ENCODE measurements at regions not wholly inside any gene's neighbourhood (a gene's known extent, or its start where the extent isn't known, plus 50 kb on each side); places are given as distances from the start of the nearest gene placed in this dataset.

DNA sequence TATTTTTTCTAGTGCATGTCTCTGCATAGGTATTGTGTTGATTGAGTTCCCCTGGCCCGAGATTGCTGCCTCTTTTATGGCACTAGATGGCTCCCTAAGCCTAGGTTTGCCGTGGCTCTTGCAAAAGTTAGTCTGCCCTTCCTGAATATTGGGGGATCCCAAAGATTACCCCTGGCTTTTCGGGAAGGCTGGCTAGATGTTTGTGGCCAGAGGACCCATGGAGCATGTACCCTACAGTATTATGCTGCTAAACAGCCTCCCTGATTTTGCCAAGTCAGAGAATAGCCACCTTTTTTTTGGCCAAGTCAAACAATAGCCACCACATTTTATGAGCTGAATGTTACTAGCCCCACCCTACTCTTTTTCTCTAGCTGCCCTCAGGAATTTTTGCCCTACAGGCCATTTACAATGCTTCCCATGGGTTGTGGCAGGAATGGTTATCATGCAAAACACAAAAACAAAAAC lies 343.2 kb downstream of the OLFM3 start:
- peaks cover 13% of the 10 kb centered on the region for H3K9me3 ChIP-seq (ENCODE audit: low read length)
- FAIRE-seq: no peak
- H3K36me3 ChIP-seq (replicated peaks in 1 of 2; ENCODE audit: control insufficient read depth in 1 of 2, insufficient read depth in 2 of 2, low read length in 2 of 2): no peaks in the 10 kb centered on the region
- no peak for DNase-seq (ENCODE audit: low spot score)
- BruUV-seq (replicated peaks): no TSS peak
- no peak for ATAC-seq
- no peak overlapping the region for H3K4me2 ChIP-seq (ENCODE audit: low read depth, low read length)
- H3K4me3 ChIP-seq (replicated peaks in 1 of 3; ENCODE audit: insufficient read depth in 1 of 3, low read depth in 2 of 3, low read length in 3 of 3): no peak overlapping the region
- POLR2A ChIA-PET: no interaction called here
- no peak overlapping the region for H3K9ac ChIP-seq (ENCODE audit: insufficient read depth, low read depth, low read length)
- in situ Hi-C loops (cut with HindIII; ENCODE audit: extremely low pct_ligation_motif_present, low pct_unique_long_range_greater_than_20kb) (no loop called here), intact Hi-C loops (cut with micrococcal nuclease; ENCODE audit: unreplicated experiment) (loop anchor here (2.0 kb wide), 1 partner anchor 781 kb away; no protein-coding TSS in a partner anchor)
- no peaks in the 10 kb centered on the region for H4K20me1 ChIP-seq (ENCODE audit: insufficient read depth, low read length)
- CTCF ChIA-PET (ENCODE audit: low intra/inter-chr PET ratio, low total read pairs): no interaction called here
- H3K27ac ChIP-seq (ENCODE audit: extremely low read length, insufficient read depth, low read length): no peak overlapping the region
- TF ChIP-seq IKZF4 (CRISPR knock-in tag; IDR thresholded peaks at IDR 0.05; ENCODE audit: borderline replicate concordance, low read depth, not compliant biosample characterization): no peak
- TF ChIP-seq, protein P1, sequence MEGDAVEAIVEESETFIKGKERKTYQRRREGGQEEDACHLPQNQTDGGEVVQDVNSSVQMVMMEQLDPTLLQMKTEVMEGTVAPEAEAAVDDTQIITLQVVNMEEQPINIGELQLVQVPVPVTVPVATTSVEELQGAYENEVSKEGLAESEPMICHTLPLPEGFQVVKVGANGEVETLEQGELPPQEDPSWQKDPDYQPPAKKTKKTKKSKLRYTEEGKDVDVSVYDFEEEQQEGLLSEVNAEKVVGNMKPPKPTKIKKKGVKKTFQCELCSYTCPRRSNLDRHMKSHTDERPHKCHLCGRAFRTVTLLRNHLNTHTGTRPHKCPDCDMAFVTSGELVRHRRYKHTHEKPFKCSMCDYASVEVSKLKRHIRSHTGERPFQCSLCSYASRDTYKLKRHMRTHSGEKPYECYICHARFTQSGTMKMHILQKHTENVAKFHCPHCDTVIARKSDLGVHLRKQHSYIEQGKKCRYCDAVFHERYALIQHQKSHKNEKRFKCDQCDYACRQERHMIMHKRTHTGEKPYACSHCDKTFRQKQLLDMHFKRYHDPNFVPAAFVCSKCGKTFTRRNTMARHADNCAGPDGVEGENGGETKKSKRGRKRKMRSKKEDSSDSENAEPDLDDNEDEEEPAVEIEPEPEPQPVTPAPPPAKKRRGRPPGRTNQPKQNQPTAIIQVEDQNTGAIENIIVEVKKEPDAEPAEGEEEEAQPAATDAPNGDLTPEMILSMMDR (CRISPR knock-in tag; IDR thresholded peaks at IDR 0.05): peak; percentile 56
- TF ChIP-seq STAG1 (CRISPR knock-in tag; IDR thresholded peaks at IDR 0.05): peak; percentile 65
- no peaks in the 10 kb centered on the region for H3K27me3 ChIP-seq (ENCODE audit: control insufficient read depth in 1 of 2, insufficient read depth in 2 of 2, low read length in 2 of 2)
- H3K79me2 ChIP-seq (ENCODE audit: insufficient read depth, low read length): no peaks in the 10 kb centered on the region
- no peaks in the 10 kb centered on the region for H3K4me1 ChIP-seq (ENCODE audit: insufficient read depth, low read length)
- H2AFZ ChIP-seq (ENCODE audit: low read length): no peak overlapping the region
- 3% methylated on average over 3 of the region's 3 CpGs for WGBS (ENCODE audit: low lambda C conversion rate)

DNA sequence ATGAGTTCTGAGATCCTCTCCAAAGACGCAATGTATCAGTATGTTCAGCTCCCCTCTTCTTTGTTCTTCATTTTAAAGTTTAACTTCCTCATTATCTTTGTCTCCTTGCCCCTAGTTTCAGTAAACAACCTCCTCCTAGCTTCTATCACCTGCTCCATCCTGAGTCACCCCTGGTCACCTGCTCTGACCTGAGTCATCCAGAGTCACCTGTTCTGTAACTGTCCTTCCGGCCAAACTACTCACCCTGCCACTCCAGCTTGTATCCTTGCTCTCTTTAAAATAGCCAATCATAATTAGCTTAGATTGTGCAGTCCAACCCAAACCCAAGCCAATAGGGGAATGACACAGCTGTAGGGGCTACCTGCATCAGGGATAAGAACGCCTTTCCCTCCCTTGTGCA lies 332.0 kb downstream of the OLFM3 start:
- H3K4me1 ChIP-seq (ENCODE audit: insufficient read depth, low read length): no peaks in the 10 kb centered on the region
- H4K20me1 ChIP-seq (ENCODE audit: insufficient read depth, low read length): no peaks in the 10 kb centered on the region
- no peak overlapping the region for H3K27ac ChIP-seq (ENCODE audit: extremely low read length, insufficient read depth, low read length)
- no peak overlapping the region for H3K4me2 ChIP-seq (ENCODE audit: low read depth, low read length)
- H3K36me3 ChIP-seq (replicated peaks in 1 of 2; ENCODE audit: control insufficient read depth in 1 of 2, insufficient read depth in 2 of 2, low read length in 2 of 2): no peaks in the 10 kb centered on the region
- BruUV-seq (replicated peaks): no TSS peak
- ATAC-seq (no peak), DNase-seq (ENCODE audit: low spot score) (no peak), FAIRE-seq (no peak)
- H3K79me2 ChIP-seq (ENCODE audit: insufficient read depth, low read length): no peaks in the 10 kb centered on the region
- intact Hi-C loops (cut with micrococcal nuclease; ENCODE audit: unreplicated experiment) (no loop called here), in situ Hi-C loops (cut with HindIII; ENCODE audit: extremely low pct_ligation_motif_present, low pct_unique_long_range_greater_than_20kb) (no loop called here)
- ChIA-PET POLR2A (no interaction called here), CTCF (ENCODE audit: low intra/inter-chr PET ratio, low total read pairs) (no interaction called here)
- H3K9me3 ChIP-seq (ENCODE audit: low read length): peaks cover 49% of the 10 kb centered on the region
- H3K27me3 ChIP-seq (ENCODE audit: control insufficient read depth in 1 of 2, insufficient read depth in 2 of 2, low read length in 2 of 2): no peaks in the 10 kb centered on the region; a peak in 1 of 5 replicates
- H2AFZ ChIP-seq (ENCODE audit: low read length): no peak overlapping the region
- H3K4me3 ChIP-seq (replicated peaks in 1 of 3; ENCODE audit: insufficient read depth in 1 of 3, low read depth in 2 of 3, low read length in 3 of 3): no peak overlapping the region
- WGBS (ENCODE audit: low lambda C conversion rate): 13% methylated on average over 3 of the region's 3 CpGs
- H3K9ac ChIP-seq (ENCODE audit: insufficient read depth, low read depth, low read length): no peak overlapping the region
- TF ChIP-seq MED13 (CRISPR knock-in tag; IDR thresholded peaks at IDR 0.05) (no peak), ZNF83 (CRISPR knock-in tag; IDR thresholded peaks at IDR 0.05; ENCODE audit: borderline replicate concordance) (no peak), NFKB2 (CRISPR knock-in tag; IDR thresholded peaks at IDR 0.05; ENCODE audit: borderline replicate concordance) (no peak), ZFP41 (CRISPR knock-in tag; IDR thresholded peaks at IDR 0.05; ENCODE audit: borderline replicate concordance) (no peak), YEATS4 (CRISPR knock-in tag; IDR thresholded peaks at IDR 0.05; ENCODE audit: borderline replicate concordance) (no peak), TAF15 (IDR thresholded peaks at IDR 0.05; ENCODE audit: low read depth, low read length, poor library complexity, severe bottlenecking) (no peak), AKNA (CRISPR knock-in tag; IDR thresholded peaks at IDR 0.05; ENCODE audit: borderline replicate concordance) (no peak), EED (CRISPR knock-in tag; IDR thresholded peaks at IDR 0.05) (no peak)
- TF ChIP-seq, protein P2, sequence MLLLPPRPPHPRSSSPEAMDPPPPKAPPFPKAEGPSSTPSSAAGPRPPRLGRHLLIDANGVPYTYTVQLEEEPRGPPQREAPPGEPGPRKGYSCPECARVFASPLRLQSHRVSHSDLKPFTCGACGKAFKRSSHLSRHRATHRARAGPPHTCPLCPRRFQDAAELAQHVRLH (CRISPR knock-in tag; IDR thresholded peaks at IDR 0.05; ENCODE audit: borderline replicate concordance, low read depth): no peak

All from HepG2 (cell line).